ENCODE measurements at regions not wholly inside any gene's neighbourhood (a gene's known extent, or its start where the extent isn't known, plus 50 kb on each side); places are given as distances from the start of the nearest gene placed in this dataset.
"Not testable (repeated sequence)": the region's sequence is repeated elsewhere in the genome, so short reads cannot be mapped to it uniquely, and the experiment has no call there.

GRCh38 chr14:85856430-85856829 is 326.5 kb downstream of the FLRT2 start:
- no peaks in the 10 kb centered on the region for H3K27me3 ChIP-seq (ENCODE audit: control insufficient read depth in 1 of 2, insufficient read depth in 2 of 2, low read length in 2 of 2)
- no peak for DNase-seq
- Mint-ChIP-seq H3K36me3 (ENCODE audit: low read depth) (no peaks in the 10 kb centered on the region), H3K4me1 (ENCODE audit: low read depth) (no peaks in the 10 kb centered on the region), H3K4me3 (no peak overlapping the region), H3K9me3 (no peaks in the 10 kb centered on the region), H3K27me3 (peaks cover 10% of the 10 kb centered on the region), H3K27ac (no peak overlapping the region)
- no peak overlapping the region for H3K27ac ChIP-seq (ENCODE audit: low read depth in 1 of 2, low read length in 2 of 2)
- ATAC-seq (ENCODE audit: poor library complexity), result no peak
- ChIA-PET POLR2A (no interaction called here), CTCF (no interaction called here)
- H3K4me1 ChIP-seq (ENCODE audit: insufficient read depth, low read length), result no peaks in the 10 kb centered on the region
- no peaks in the 10 kb centered on the region for H3K36me3 ChIP-seq (ENCODE audit: insufficient read depth, low read length)
- TF ChIP-seq CTCF (IDR thresholded peaks at IDR 0.05), result no peak
- intact Hi-C loops (cut with DNase I, micrococcal nuclease), result no loop called here
- H3K4me3 ChIP-seq (ENCODE audit: low read length), result no peak overlapping the region
- H3K9me3 ChIP-seq (ENCODE audit: control insufficient read depth in 1 of 2, insufficient read depth in 1 of 2, low read length in 2 of 2), result no peaks in the 10 kb centered on the region

- H3K27ac Mint-ChIP-seq, result no peak overlapping the region
These were observed 324.1 kb downstream of the FLRT2 start for GRCh38 chr14:85853996-85854526.

GRCh38 chr14:85852906-85853305 is 323.0 kb downstream of the FLRT2 start:
- no peaks in the 10 kb centered on the region for H3K9me3 Mint-ChIP-seq
- no peak overlapping the region for H3K4me3 Mint-ChIP-seq
- H3K4me1 Mint-ChIP-seq (ENCODE audit: low read depth), result no peaks in the 10 kb centered on the region
- Histone ChIP-seq H3K27me3 (ENCODE audit: control insufficient read depth in 1 of 2, insufficient read depth in 2 of 2, low read length in 2 of 2) (no peaks in the 10 kb centered on the region), H3K9me3 (ENCODE audit: control insufficient read depth in 1 of 2, insufficient read depth in 1 of 2, low read length in 2 of 2) (no peaks in the 10 kb centered on the region), H3K4me1 (ENCODE audit: insufficient read depth, low read length) (no peaks in the 10 kb centered on the region), H3K36me3 (ENCODE audit: insufficient read depth, low read length) (no peaks in the 10 kb centered on the region), H3K27ac (ENCODE audit: low read depth in 1 of 2, low read length in 2 of 2) (no peak overlapping the region), H3K4me3 (ENCODE audit: low read length) (no peak overlapping the region)
- ChIA-PET CTCF (no interaction called here), POLR2A (no interaction called here)
- ATAC-seq (ENCODE audit: poor library complexity) (no peak), DNase-seq (no peak)
- no peak for TF ChIP-seq CTCF (IDR thresholded peaks at IDR 0.05)
- no peaks in the 10 kb centered on the region for H3K27me3 Mint-ChIP-seq
- H3K27ac Mint-ChIP-seq, result no peak overlapping the region
- intact Hi-C loops (cut with DNase I, micrococcal nuclease), result no loop called here
- no peaks in the 10 kb centered on the region for H3K36me3 Mint-ChIP-seq (ENCODE audit: low read depth)

More at GRCh38 chr14:85853996-85854526, 324.1 kb downstream of the FLRT2 start:
- H3K36me3 ChIP-seq (ENCODE audit: insufficient read depth, low read length), result no peaks in the 10 kb centered on the region
- Mint-ChIP-seq H3K4me3 (no peak overlapping the region), H3K27me3 (peaks cover 4% of the 10 kb centered on the region), H3K36me3 (ENCODE audit: low read depth) (no peaks in the 10 kb centered on the region), H3K4me1 (ENCODE audit: low read depth) (no peaks in the 10 kb centered on the region), H3K9me3 (no peaks in the 10 kb centered on the region)
- H3K4me3 ChIP-seq (ENCODE audit: low read length), result no peak overlapping the region
- CTCF ChIA-PET, result no interaction called here
- no peak overlapping the region for H3K27ac ChIP-seq (ENCODE audit: low read depth in 1 of 2, low read length in 2 of 2)
- H3K9me3 ChIP-seq (ENCODE audit: control insufficient read depth in 1 of 2, insufficient read depth in 1 of 2, low read length in 2 of 2), result no peaks in the 10 kb centered on the region
- TF ChIP-seq CTCF (IDR thresholded peaks at IDR 0.05), result no peak
- intact Hi-C loops (cut with DNase I, micrococcal nuclease), result no loop called here
- no peaks in the 10 kb centered on the region for H3K4me1 ChIP-seq (ENCODE audit: insufficient read depth, low read length)
- ATAC-seq (ENCODE audit: poor library complexity) (no peak), DNase-seq (no peak)
- H3K27me3 ChIP-seq (ENCODE audit: control insufficient read depth in 1 of 2, insufficient read depth in 2 of 2, low read length in 2 of 2), result no peaks in the 10 kb centered on the region
- POLR2A ChIA-PET, result no interaction called here

GRCh38 chr14:85852123-85852522 is 322.2 kb downstream of the FLRT2 start:
- H3K36me3 ChIP-seq (ENCODE audit: insufficient read depth, low read length); H3K27ac Mint-ChIP-seq; H3K9me3 Mint-ChIP-seq; intact Hi-C loops (cut with DNase I, micrococcal nuclease); H3K36me3 Mint-ChIP-seq (ENCODE audit: low read depth); H3K9me3 ChIP-seq (ENCODE audit: control insufficient read depth in 1 of 2, insufficient read depth in 1 of 2, low read length in 2 of 2); H3K4me3 ChIP-seq (ENCODE audit: low read length); ATAC-seq (ENCODE audit: poor library complexity); H3K27me3 ChIP-seq (ENCODE audit: control insufficient read depth in 1 of 2, insufficient read depth in 2 of 2, low read length in 2 of 2); H3K4me1 ChIP-seq (ENCODE audit: insufficient read depth, low read length); H3K4me1 Mint-ChIP-seq (ENCODE audit: low read depth); H3K27me3 Mint-ChIP-seq; H3K4me3 Mint-ChIP-seq; DNase-seq; POLR2A ChIA-PET; CTCF ChIA-PET; H3K27ac ChIP-seq (ENCODE audit: low read depth in 1 of 2, low read length in 2 of 2): not testable (repeated sequence)

- H3K36me3 ChIP-seq (ENCODE audit: insufficient read depth, low read length); H3K4me3 ChIP-seq (ENCODE audit: low read length); H3K4me1 ChIP-seq (ENCODE audit: insufficient read depth, low read length); H3K9me3 Mint-ChIP-seq; DNase-seq; POLR2A ChIA-PET; CTCF ChIA-PET; intact Hi-C loops (cut with DNase I, micrococcal nuclease); H3K36me3 Mint-ChIP-seq (ENCODE audit: low read depth); H3K27me3 Mint-ChIP-seq; H3K4me3 Mint-ChIP-seq; ATAC-seq (ENCODE audit: poor library complexity); H3K27ac Mint-ChIP-seq; H3K4me1 Mint-ChIP-seq (ENCODE audit: low read depth); H3K27me3 ChIP-seq (ENCODE audit: control insufficient read depth in 1 of 2, insufficient read depth in 2 of 2, low read length in 2 of 2); H3K9me3 ChIP-seq (ENCODE audit: control insufficient read depth in 1 of 2, insufficient read depth in 1 of 2, low read length in 2 of 2); H3K27ac ChIP-seq (ENCODE audit: low read depth in 1 of 2, low read length in 2 of 2): not testable (repeated sequence)
These were observed 300.6 kb downstream of the FLRT2 start for GRCh38 chr14:85830549-85830948.
